Keratinocyte (primary cell): ENCODE measurements at regions not wholly inside any gene's neighbourhood (a gene's known extent, or its start where the extent isn't known, plus 50 kb on each side); places are given as distances from the start of the nearest gene placed in this dataset.

Source experiments
- DNase-seq: peaks from one replicate; pipeline ENCODE4 v3.0.0-alpha.2; 2011; ENCODE audit warnings: low read depth, missing footprints, low spot score
- FAIRE-seq: peaks from 2 replicates; lab custom pipeline; 2011; peaks lifted over from hg19 to GRCh38; lab: Jason Lieb, UNC
- H2AFZ ChIP-seq: 2 replicates; pipeline ENCODE4 v1.6.0; 2012; ENCODE audit warnings: low read length, control low read depth, inconsistent platforms; ENCODE audit not compliant: control insufficient read depth
- H3K27ac ChIP-seq: 2 replicates; pipeline ENCODE4 v1.5.1; 2011; ENCODE audit warnings: low read length; ENCODE audit not compliant: control insufficient read depth, insufficient read depth
- H3K27me3 ChIP-seq: 3 replicates; pipeline ENCODE4 v1.6.0; 2011; ENCODE audit warnings: low read length; ENCODE audit not compliant: control insufficient read depth, insufficient read depth; ENCODE audit errors: extremely low read depth
- H3K36me3 ChIP-seq, 2 experiments: 2 replicates in 1 of 2; 3 replicates in 1 of 2; pipeline ENCODE4 v1.5.1; 2011; ENCODE audit warnings: low read length in 2 of 2, mild to moderate bottlenecking in 1 of 2; ENCODE audit not compliant: control insufficient read depth in 2 of 2, insufficient read depth in 2 of 2; ENCODE audit errors: extremely low read depth in 1 of 2
- H3K4me1 ChIP-seq: 3 replicates; pipeline ENCODE4 v1.5.1; 2011; ENCODE audit warnings: low read length; ENCODE audit not compliant: control insufficient read depth, insufficient read depth; ENCODE audit errors: extremely low read depth
- H3K4me2 ChIP-seq: 3 replicates; pipeline ENCODE4 v1.6.0; 2011; ENCODE audit warnings: low read depth, low read length; ENCODE audit not compliant: control insufficient read depth, insufficient read depth; ENCODE audit errors: extremely low read depth
- H3K4me3 ChIP-seq, 3 experiments: fragments of 200-600 bp in 1 of 3; sonication (generic) in 1 of 3; 2 replicates in 2 of 3; 3 replicates in 1 of 3; pipeline ENCODE4 v1.5.1; 2011 to 2016; ENCODE audit warnings: low read length in 3 of 3, mild to moderate bottlenecking in 3 of 3, control low read depth in 2 of 3, inconsistent platforms in 1 of 3, low read depth in 1 of 3, mixed read lengths in 1 of 3, mixed run types in 1 of 3, moderate library complexity in 1 of 3; ENCODE audit not compliant: control insufficient read depth in 2 of 3, insufficient read depth in 2 of 3; ENCODE audit errors: extremely low read depth in 1 of 3
- H3K79me2 ChIP-seq: 2 replicates; pipeline ENCODE4 v1.6.0; 2012; ENCODE audit warnings: low read length; ENCODE audit not compliant: control insufficient read depth, insufficient read depth
- H3K9ac ChIP-seq: 3 replicates; pipeline ENCODE4 v1.6.0; 2011; ENCODE audit warnings: low read length; ENCODE audit not compliant: control insufficient read depth, insufficient read depth; ENCODE audit errors: extremely low read depth
- H3K9me1 ChIP-seq: 3 replicates; pipeline ENCODE4 v1.6.0; 2011; ENCODE audit warnings: low read length; ENCODE audit not compliant: control insufficient read depth, insufficient read depth; ENCODE audit errors: extremely low read depth
- H3K9me3 ChIP-seq: 2 replicates; pipeline ENCODE4 v1.5.1; 2012; ENCODE audit warnings: low read depth, low read length; ENCODE audit not compliant: control insufficient read depth
- H4K20me1 ChIP-seq: 3 replicates; pipeline ENCODE4 v1.6.0; 2011; ENCODE audit warnings: low read length; ENCODE audit not compliant: control insufficient read depth, insufficient read depth; ENCODE audit errors: extremely low read depth
- CTCF ChIP-seq, 3 experiments: IDR thresholded peaks in 1 of 3; conservative IDR thresholded peaks in 1 of 3; optimal IDR thresholded peaks in 1 of 3; 2 replicates in 2 of 3; 3 replicates in 1 of 3; pipeline versions ENCODE3 to v1.5.1; 2011; ENCODE audit warnings: low read length in 3 of 3, mild to moderate bottlenecking in 3 of 3, moderate library complexity in 2 of 3, control low read depth in 1 of 3, inconsistent platforms in 1 of 3; ENCODE audit not compliant: insufficient read depth in 2 of 3; ENCODE audit errors: extremely low read depth in 1 of 3
- EZH2 ChIP-seq: IDR thresholded peaks from one replicate; pipeline ENCODE4 v1.6.1; 2012; ENCODE audit warnings: inconsistent platforms, mild to moderate bottlenecking, low read length, moderate library complexity
- dilution Hi-C: fragments of 300-500 bp; cut with MboI; formaldehyde crosslinking; loops from one replicate; pipeline ENCODE4 v1.7.0; 2020; ENCODE audit warnings: low sequenced_read_pairs; ENCODE audit not compliant: extremely low pct_ligation_motif_present

- dilution Hi-C loops, result no loop called here
- H3K36me3 ChIP-seq, result no peaks in the 10 kb centered on the region
- H3K9ac ChIP-seq, result no peak overlapping the region
- peaks cover 21% of the 10 kb centered on the region for H3K4me1 ChIP-seq
- H3K27me3 ChIP-seq, result no peaks in the 10 kb centered on the region
- no peaks in the 10 kb centered on the region for H4K20me1 ChIP-seq
- H3K9me1 ChIP-seq, result no peaks in the 10 kb centered on the region
- H3K79me2 ChIP-seq, result no peaks in the 10 kb centered on the region
- H3K27ac ChIP-seq, result no peak overlapping the region
- H3K4me2 ChIP-seq, result no peak overlapping the region
- no peaks in the 10 kb centered on the region for H3K9me3 ChIP-seq
- peak overlapping the region; percentile 50 for H2AFZ ChIP-seq
- H3K4me3 ChIP-seq, result no peak overlapping the region
- DNase-seq, result peak; percentile 49
- peak; percentile 85 for FAIRE-seq
- TF ChIP-seq EZH2 (no peak), CTCF (optimal IDR thresholded peaks at IDR 0.05 in 1 of 3, IDR thresholded peaks at IDR 0.05 in 1 of 3, conservative IDR thresholded peaks at IDR 0.05 in 1 of 3; ENCODE audit: extremely low read depth in 1 of 3, insufficient read depth in 2 of 3, low read length in 3 of 3) (no peak)
These were observed 1368.2 kb downstream of the STIM2 start for GRCh38 chr4:28228561-28229491.

GRCh38 chr4:28232376-28232775, 1371.7 kb downstream of the STIM2 start:
- Histone ChIP-seq H3K4me3 (no peak overlapping the region), H2AFZ (no peak overlapping the region), H3K4me2 (peak overlapping the region; percentile 0), H3K27ac (no peak overlapping the region), H3K9ac (no peak overlapping the region), H3K79me2 (no peaks in the 10 kb centered on the region), H3K9me3 (no peaks in the 10 kb centered on the region), H3K27me3 (no peaks in the 10 kb centered on the region), H3K9me1 (no peaks in the 10 kb centered on the region), H3K4me1 (peaks cover 21% of the 10 kb centered on the region), H4K20me1 (no peaks in the 10 kb centered on the region), H3K36me3 (no peaks in the 10 kb centered on the region)
- dilution Hi-C loops, result no loop called here
- DNase-seq (no peak), FAIRE-seq (peak; percentile 68)
- TF ChIP-seq EZH2 (no peak), CTCF (optimal IDR thresholded peaks at IDR 0.05 in 1 of 3, IDR thresholded peaks at IDR 0.05 in 1 of 3, conservative IDR thresholded peaks at IDR 0.05 in 1 of 3; ENCODE audit: extremely low read depth in 1 of 3, insufficient read depth in 2 of 3, low read length in 3 of 3) (no peak)
